OCI-LY3 (cell line): ENCODE measurements at regions not wholly inside any gene's neighbourhood (a gene's known extent, or its start where the extent isn't known, plus 50 kb on each side); places are given as distances from the start of the nearest gene placed in this dataset.

Experiments used
- H2AFZ ChIP-seq: fragments of 200-600, 300-600 bp; shearing (Covaris generic); 2 replicates; pipeline ENCODE4 v1.6.0; 2014; ENCODE audit warnings: antibody characterized with exemption, low read depth, low read length
- H3K27ac ChIP-seq: fragments of 200-600, 300-600 bp; sonication (generic); 2 replicates; pipeline ENCODE4 v1.5.1; 2014; ENCODE audit warnings: mild to moderate bottlenecking, low read length, moderate library complexity, mixed read lengths
- H3K27me3 ChIP-seq: fragments of 200-600, 300-600 bp; sonication (generic); 2 replicates; pipeline ENCODE4 v1.6.1; 2014; ENCODE audit warnings: low read depth, low read length, mixed read lengths
- H3K36me3 ChIP-seq: fragments of 200-600, 300-600 bp; sonication (generic); replicated peaks from 2 replicates; pipeline ENCODE3; 2014; ENCODE audit warnings: low read depth, low read length, mixed read lengths
- H3K4me1 ChIP-seq: fragments of 300-600, 200-600 bp; sonication (generic); 2 replicates; pipeline ENCODE4 v1.6.1; 2014; ENCODE audit warnings: low read length, mixed read lengths
- H3K4me2 ChIP-seq: fragments of 200-600, 300-600 bp; sonication (generic); 2 replicates; pipeline ENCODE4 v1.6.1; 2014; ENCODE audit warnings: low read length, mixed read lengths
- H3K4me3 ChIP-seq: fragments of 300-600, 200-600 bp; sonication (generic); 2 replicates; pipeline ENCODE4 v1.5.1; 2014; ENCODE audit warnings: antibody characterized with exemption, mild to moderate bottlenecking, low read length, moderate library complexity
- H3K79me2 ChIP-seq: fragments of 300-600, 200-600 bp; shearing (Covaris generic); 2 replicates; pipeline ENCODE4 v1.6.1; 2014; ENCODE audit warnings: mild to moderate bottlenecking, low read length, mixed read lengths
- H3K9ac ChIP-seq: fragments of 300-600, 200-600 bp; shearing (Covaris generic); 2 replicates; pipeline ENCODE4 v1.6.0; 2014; ENCODE audit warnings: mild to moderate bottlenecking, low read length, moderate library complexity
- H3K9me3 ChIP-seq: fragments of 200-600, 300-600 bp; shearing (Covaris generic); 2 replicates; pipeline ENCODE4 v1.6.1; 2014; ENCODE audit warnings: low read length, mixed read lengths; ENCODE audit not compliant: insufficient read depth
- H4K20me1 ChIP-seq: fragments of 200-600, 300-600 bp; sonication (generic); 2 replicates; pipeline ENCODE4 v1.6.1; 2016; ENCODE audit warnings: low read length, mixed read lengths; ENCODE audit not compliant: insufficient read depth
- CTCF ChIP-seq: fragments of 200-600, 300-600 bp; sonication (generic); IDR thresholded peaks from 2 replicates; pipeline ENCODE4 v1.5.1; 2014; ENCODE audit warnings: antibody characterized with exemption, low read length, low read depth
- EZH2phosphoT487 ChIP-seq: fragments of 200-600 bp; shearing (Covaris generic); IDR thresholded peaks from 2 replicates; pipeline ENCODE4 v1.6.1; 2018; ENCODE audit warnings: antibody characterized with exemption, mixed run types, low read depth

- Histone ChIP-seq H4K20me1 (no peaks in the 10 kb centered on the region), H3K4me1 (no peaks in the 10 kb centered on the region), H3K9ac (no peak overlapping the region), H3K79me2 (no peaks in the 10 kb centered on the region), H3K36me3 (no peaks in the 10 kb centered on the region), H3K9me3 (no peaks in the 10 kb centered on the region), H3K4me3 (no peak overlapping the region), H3K27ac (no peak overlapping the region), H3K4me2 (no peak overlapping the region), H3K27me3 (peaks cover 8% of the 10 kb centered on the region; the same call in 1 of the 2 replicates), H2AFZ (no peak overlapping the region)
- TF ChIP-seq CTCF (no peak), EZH2phosphoT487 (no peak)
Observed at GRCh38 chr3:5554245-5554747, 366.8 kb downstream of the EDEM1 start.

- H3K79me2 ChIP-seq, result no peaks in the 10 kb centered on the region
- H3K27me3 ChIP-seq, result no peaks in the 10 kb centered on the region
- no peaks in the 10 kb centered on the region for H4K20me1 ChIP-seq
- no peaks in the 10 kb centered on the region for H3K9me3 ChIP-seq
- peaks cover 10% of the 10 kb centered on the region for H3K4me1 ChIP-seq
- TF ChIP-seq CTCF, result no peak
- no peak for TF ChIP-seq EZH2phosphoT487
- H3K27ac ChIP-seq, result no peak overlapping the region
- H3K4me3 ChIP-seq, result no peak overlapping the region
- no peak overlapping the region for H3K9ac ChIP-seq
- peak overlapping the region; percentile 10; the same call in 1 of the 2 replicates for H3K4me2 ChIP-seq
- H3K36me3 ChIP-seq, result no peaks in the 10 kb centered on the region
- H2AFZ ChIP-seq, result no peak overlapping the region
Observed at GRCh38 chr3:5560199-5560598, 372.7 kb downstream of the EDEM1 start.

GRCh38 chr3:5563537-5564277 is 376.2 kb downstream of the EDEM1 start:
- H2AFZ ChIP-seq, result no peak overlapping the region
- no peak overlapping the region for H3K4me2 ChIP-seq
- no peaks in the 10 kb centered on the region for H4K20me1 ChIP-seq
- no peak for TF ChIP-seq CTCF
- no peak for TF ChIP-seq EZH2phosphoT487
- H3K27ac ChIP-seq, result no peak overlapping the region
- no peak overlapping the region for H3K9ac ChIP-seq
- H3K36me3 ChIP-seq, result no peaks in the 10 kb centered on the region
- no peak overlapping the region for H3K4me3 ChIP-seq
- H3K9me3 ChIP-seq, result no peaks in the 10 kb centered on the region
- no peaks in the 10 kb centered on the region for H3K27me3 ChIP-seq
- H3K4me1 ChIP-seq, result peaks cover 12% of the 10 kb centered on the region
- H3K79me2 ChIP-seq, result no peaks in the 10 kb centered on the region

- Histone ChIP-seq H3K36me3 (no peaks in the 10 kb centered on the region), H3K4me2 (no peak overlapping the region), H3K4me1 (peaks cover 14% of the 10 kb centered on the region), H2AFZ (no peak overlapping the region), H3K4me3 (no peak overlapping the region), H3K27me3 (no peaks in the 10 kb centered on the region), H4K20me1 (no peaks in the 10 kb centered on the region), H3K27ac (no peak overlapping the region), H3K79me2 (no peaks in the 10 kb centered on the region), H3K9ac (no peak overlapping the region), H3K9me3 (no peaks in the 10 kb centered on the region)
- no peak for TF ChIP-seq EZH2phosphoT487
- TF ChIP-seq CTCF, result no peak
Observed at GRCh38 chr3:5564278-5564666, 376.8 kb downstream of the EDEM1 start.
